ENCODE measurements at regions not wholly inside any gene's neighbourhood (a gene's known extent, or its start where the extent isn't known, plus 50 kb on each side); places are given as distances from the start of the nearest gene placed in this dataset.
"Not testable (repeated sequence)": the region's sequence is repeated elsewhere in the genome, so short reads cannot be mapped to it uniquely, and the experiment has no call there.

DNA sequence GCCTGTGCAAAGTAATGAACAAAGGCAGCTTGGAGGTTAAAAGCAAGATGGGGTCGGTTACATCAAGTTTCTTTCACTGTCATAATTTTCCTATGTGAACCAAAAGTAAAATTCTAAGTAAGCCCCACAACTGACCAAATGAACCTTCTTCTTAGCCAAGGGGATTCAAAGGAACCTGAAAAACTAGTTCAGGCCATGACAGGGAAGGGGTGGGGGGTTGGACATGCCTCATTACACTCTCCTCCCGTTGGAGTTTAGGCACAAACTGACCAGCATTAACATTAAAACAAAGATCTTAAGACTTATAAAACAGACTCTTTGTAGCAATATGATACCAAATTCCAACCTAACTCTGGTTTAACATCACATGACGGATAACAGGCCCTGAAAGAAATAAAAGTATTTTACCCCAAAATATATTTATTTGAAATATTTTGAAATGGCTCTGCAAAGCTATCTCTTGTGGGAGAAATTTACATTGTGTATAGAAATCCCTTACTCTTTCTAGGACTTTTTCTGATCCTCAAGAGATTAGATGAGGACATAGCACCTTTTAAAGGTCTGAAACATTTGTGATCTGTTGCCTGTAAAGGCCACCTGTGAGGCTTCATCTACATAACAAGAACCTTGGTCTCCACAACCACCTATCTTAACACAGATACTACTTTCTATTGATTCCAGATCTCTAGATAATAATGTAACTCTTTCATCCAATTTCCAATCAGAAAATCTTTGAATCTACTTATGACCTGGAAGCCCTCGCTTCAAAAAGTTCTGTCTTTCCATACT is 1829.0 kb upstream of the MIR17HG start:
- DNase-seq, result no peak

GRCh38 chr13:89520468-89520867 is 1827.0 kb upstream of the MIR17HG start:
- no peak for DNase-seq

- not testable (repeated sequence) for DNase-seq
Measured at GRCh38 chr13:89521672-89522071, 1825.8 kb upstream of the MIR17HG start.

GRCh38 chr13:89541091-89542030 is 1806.1 kb upstream of the MIR17HG start:
- no peak for DNase-seq

DNA sequence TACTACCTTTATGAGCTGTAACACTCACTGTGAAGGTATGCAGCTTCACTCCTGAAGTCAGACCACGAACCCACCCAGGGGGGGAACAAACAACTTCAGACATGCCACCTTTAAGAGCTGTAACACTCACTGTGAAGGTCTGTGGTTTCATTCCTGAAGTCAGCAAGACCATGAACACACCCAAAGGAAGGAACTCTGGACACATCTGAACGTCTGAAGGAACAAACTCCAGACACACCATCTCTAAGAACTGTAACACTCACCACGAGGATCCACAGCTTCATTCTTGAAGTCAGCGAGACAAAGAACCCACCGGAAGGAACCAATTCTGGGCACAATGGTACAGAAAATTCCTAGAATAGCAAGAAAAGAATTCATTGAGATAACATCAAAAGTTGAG is 1796.5 kb upstream of the MIR17HG start:
- no peak for DNase-seq

DNA sequence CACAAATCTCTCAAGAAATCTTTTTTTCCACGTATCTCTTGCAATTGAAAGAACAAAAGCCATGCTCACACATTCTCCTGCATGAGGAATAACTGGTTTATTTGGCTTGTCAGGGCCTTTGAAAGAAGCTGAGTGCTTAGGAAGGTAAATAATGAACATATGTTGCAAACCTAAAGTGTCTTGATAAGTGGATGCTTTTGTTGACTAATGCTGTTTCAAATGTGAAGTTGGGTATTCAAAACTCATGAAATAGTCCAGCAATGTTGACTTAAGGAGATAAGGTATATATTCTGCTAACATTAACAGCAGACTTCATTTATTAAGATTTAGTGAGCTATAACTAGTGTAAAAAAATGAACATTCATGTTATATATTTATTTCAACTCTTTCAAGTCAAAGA is 1792.7 kb upstream of the MIR17HG start:
- no peak for DNase-seq

- no peak for DNase-seq
Measured at GRCh38 chr13:89565476-89566100, 1781.9 kb upstream of the MIR17HG start.

GRCh38 chr13:89567025-89567424 is 1780.5 kb upstream of the MIR17HG start:
- DNase-seq, result no peak

- no peak for DNase-seq
Measured at GRCh38 chr13:89568276-89568675, 1779.2 kb upstream of the MIR17HG start.

GRCh38 chr13:89568746-89569145 is 1778.7 kb upstream of the MIR17HG start:
- DNase-seq, result no peak

- no peak for DNase-seq
Measured at GRCh38 chr13:89571676-89572075, 1775.8 kb upstream of the MIR17HG start.

- DNase-seq, result no peak
Measured at GRCh38 chr13:89574077-89574476, 1773.4 kb upstream of the MIR17HG start.

GRCh38 chr13:89577301-89577700 is 1770.2 kb upstream of the MIR17HG start:
- no peak for DNase-seq

DNA sequence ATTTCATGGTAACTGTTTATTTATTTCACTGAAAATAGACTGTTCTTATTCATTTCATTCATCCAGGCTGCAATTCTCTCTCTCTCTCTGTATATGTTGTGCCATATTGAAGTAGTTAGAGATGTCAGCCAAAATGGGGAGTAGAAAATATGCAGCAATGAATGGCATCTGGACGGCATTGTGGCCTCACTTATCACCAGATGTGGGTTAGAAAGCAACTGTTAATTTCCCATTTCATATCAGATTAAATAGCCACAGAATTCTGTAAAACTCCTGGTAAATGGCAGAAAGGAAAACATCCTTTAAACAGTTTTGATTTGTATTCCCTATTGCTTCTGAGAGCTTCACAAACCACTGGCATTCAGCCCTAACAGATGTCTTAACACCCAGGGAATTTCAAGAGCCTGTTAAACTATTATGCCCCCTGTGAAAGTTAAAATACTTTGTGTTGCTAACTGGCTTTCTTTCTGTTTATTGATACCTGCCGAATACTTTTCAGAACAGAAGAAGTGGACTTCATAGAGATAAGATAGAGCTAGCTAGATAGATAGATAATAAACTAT is 1763.3 kb upstream of the MIR17HG start:
- DNase-seq, result no peak

DNA sequence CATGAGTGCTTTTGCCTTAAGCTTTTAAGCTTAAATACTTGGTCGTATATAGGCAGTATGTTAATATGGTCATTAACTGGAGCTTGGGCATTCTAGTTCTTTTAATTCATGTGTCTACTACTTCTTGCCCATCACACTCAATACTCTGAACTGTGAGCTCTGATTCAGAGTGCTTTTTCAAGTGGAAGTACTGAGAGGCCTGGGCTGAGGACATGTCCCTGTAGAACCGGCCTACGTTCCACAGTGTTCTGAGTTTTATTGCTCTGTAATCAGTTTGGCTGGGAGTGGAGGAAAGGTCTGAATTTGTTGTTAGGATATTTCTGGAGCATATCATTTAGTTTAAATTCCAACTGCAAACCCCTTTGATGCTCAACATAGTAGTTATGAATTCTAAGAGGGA is 1744.8 kb upstream of the MIR17HG start:
- no peak for DNase-seq

DNA sequence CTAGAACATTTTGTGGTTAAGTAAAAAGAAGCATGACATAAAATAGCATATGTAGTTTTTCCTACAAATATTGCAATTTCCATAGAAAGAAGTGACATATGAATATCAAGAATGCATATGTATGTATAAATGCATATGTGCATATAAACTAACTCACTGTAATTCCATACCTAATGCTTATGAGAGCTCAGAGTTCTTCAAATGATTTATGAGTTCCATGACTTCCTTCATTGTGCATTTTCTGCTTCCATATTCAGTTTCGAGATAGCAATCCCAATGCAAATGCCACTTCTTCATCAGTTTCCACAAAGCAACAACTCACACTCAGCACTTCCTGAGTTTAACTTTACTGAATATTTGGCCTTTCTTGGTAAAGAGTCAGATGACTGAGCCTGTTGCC is 1744.3 kb upstream of the MIR17HG start:
- no peak for DNase-seq

GRCh38 chr13:89609318-89609717 is 1738.2 kb upstream of the MIR17HG start:
- no peak for DNase-seq

- no peak for DNase-seq
Measured at GRCh38 chr13:89610331-89610730, 1737.2 kb upstream of the MIR17HG start.

- DNase-seq, result no peak
Measured at GRCh38 chr13:89610881-89611280, 1736.6 kb upstream of the MIR17HG start.

DNA sequence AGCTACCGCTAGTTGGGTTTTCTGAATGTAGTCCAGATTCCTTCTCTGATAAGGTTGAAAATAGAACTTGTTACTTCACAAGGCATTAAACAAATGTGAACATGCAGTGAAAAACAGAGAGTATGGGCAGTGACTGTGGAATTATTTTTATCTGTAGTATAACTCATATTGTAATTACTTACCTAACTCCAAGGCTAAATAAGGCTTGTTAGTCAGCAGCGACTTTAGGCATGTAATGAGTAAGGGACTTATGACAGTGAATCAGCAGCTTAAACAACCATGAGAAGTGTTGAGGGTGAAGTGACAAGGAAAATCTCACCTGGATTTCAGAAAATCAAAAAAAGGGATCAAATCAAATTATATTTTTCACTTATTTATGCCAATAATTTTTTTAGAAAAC is 1719.5 kb upstream of the MIR17HG start:
- no peak for DNase-seq

DNA sequence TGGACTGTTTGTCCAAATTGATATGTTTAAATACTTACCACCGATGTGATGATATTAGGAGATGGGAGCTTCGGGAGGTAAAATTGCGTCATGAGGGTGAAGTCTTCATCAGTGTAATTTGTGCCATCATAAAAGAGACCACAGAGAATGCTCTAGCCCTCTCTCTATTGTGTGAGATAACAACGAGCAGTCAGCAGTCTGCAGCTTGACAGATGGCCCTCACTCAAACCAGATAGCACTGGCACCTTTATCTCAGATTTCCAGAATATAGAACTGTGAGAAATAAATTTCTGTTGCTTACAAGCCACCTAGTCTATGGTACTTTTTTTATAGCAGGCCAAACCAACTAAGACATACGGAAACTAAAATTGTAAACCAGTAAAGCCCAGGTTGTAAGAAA is 1718.9 kb upstream of the MIR17HG start:
- no peak for DNase-seq

- no peak for DNase-seq
Measured at GRCh38 chr13:89650226-89650625, 1697.3 kb upstream of the MIR17HG start.

DNA sequence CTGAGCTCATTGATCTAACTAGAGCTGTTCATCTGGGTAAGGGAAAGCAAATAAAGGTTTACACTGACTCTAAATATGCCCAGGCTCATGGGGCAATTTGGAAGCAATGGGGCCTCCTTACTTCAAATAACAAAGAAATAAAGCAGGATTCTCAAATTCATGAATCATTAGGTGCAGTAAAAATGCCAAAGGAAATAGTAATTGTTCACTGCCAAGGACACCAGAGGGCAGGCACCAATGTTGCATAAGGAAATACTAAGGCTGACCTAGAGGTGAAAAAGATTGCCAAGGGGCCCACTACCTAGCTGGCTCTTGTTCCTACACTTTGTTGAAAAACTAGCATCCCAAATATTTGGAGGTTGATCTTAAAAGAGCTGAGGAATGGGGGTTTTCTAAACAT is 1686.7 kb upstream of the MIR17HG start:
- no peak for DNase-seq

Data from effector CD8-positive, alpha-beta T cell (primary cell).